PFSK-1 (cell line): ENCODE measurements at regions not wholly inside any gene's neighbourhood (a gene's known extent, or its start where the extent isn't known, plus 50 kb on each side); places are given as distances from the start of the nearest gene placed in this dataset.

Source experiments
- FOXP2 ChIP-seq: optimal IDR thresholded peaks from 2 replicates; pipeline ENCODE3; 2011; ENCODE audit warnings: borderline replicate concordance, control low read depth, inconsistent platforms; ENCODE audit not compliant: insufficient read depth; ENCODE audit errors: extremely low read length, extremely low read depth
- POLR2AphosphoS5 ChIP-seq: IDR thresholded peaks from 2 replicates; pipeline ENCODE4 v1.6.1; 2012; ENCODE audit warnings: low read depth, mild to moderate bottlenecking, control low read depth, low read length, moderate library complexity
- SIN3A ChIP-seq: IDR thresholded peaks from 2 replicates; pipeline ENCODE4 v1.6.1; 2012; ENCODE audit warnings: mild to moderate bottlenecking, low read length, moderate library complexity, borderline replicate concordance; ENCODE audit not compliant: insufficient read depth
- TAF1 ChIP-seq: IDR thresholded peaks from 2 replicates; pipeline ENCODE4 v1.6.1; 2012; ENCODE audit warnings: low read length, control low read depth, borderline replicate concordance; ENCODE audit not compliant: insufficient read depth
- TF ChIP-seq, protein P1 (sequence below), 2 experiments: IDR thresholded peaks; 2 replicates each; pipeline versions ENCODE4 v1.6.1 to v1.8.0; 2011 to 2012; ENCODE audit warnings: low read depth in 2 of 2, low read length in 2 of 2, control low read depth in 1 of 2, inconsistent platforms in 1 of 2, mild to moderate bottlenecking in 1 of 2, moderate library complexity in 1 of 2; ENCODE audit not compliant: insufficient read depth in 1 of 2

DNA sequence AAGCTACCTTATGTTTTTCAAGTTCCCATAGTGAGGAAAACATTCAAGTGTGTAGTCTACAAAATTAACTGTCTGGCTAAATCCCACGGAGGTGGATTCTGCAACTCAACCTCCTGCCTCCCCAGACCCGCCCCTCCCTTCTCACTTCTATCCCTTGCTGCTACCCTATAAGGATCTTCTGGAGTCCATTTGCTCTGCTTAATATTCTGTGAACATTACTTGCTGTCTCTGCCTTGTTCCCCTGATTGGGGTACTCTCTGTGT is 163.2 kb downstream of the KCNE4 start:
- no peak for TF ChIP-seq TAF1
- TF ChIP-seq SIN3A = no peak
- TF ChIP-seq, protein P1, sequence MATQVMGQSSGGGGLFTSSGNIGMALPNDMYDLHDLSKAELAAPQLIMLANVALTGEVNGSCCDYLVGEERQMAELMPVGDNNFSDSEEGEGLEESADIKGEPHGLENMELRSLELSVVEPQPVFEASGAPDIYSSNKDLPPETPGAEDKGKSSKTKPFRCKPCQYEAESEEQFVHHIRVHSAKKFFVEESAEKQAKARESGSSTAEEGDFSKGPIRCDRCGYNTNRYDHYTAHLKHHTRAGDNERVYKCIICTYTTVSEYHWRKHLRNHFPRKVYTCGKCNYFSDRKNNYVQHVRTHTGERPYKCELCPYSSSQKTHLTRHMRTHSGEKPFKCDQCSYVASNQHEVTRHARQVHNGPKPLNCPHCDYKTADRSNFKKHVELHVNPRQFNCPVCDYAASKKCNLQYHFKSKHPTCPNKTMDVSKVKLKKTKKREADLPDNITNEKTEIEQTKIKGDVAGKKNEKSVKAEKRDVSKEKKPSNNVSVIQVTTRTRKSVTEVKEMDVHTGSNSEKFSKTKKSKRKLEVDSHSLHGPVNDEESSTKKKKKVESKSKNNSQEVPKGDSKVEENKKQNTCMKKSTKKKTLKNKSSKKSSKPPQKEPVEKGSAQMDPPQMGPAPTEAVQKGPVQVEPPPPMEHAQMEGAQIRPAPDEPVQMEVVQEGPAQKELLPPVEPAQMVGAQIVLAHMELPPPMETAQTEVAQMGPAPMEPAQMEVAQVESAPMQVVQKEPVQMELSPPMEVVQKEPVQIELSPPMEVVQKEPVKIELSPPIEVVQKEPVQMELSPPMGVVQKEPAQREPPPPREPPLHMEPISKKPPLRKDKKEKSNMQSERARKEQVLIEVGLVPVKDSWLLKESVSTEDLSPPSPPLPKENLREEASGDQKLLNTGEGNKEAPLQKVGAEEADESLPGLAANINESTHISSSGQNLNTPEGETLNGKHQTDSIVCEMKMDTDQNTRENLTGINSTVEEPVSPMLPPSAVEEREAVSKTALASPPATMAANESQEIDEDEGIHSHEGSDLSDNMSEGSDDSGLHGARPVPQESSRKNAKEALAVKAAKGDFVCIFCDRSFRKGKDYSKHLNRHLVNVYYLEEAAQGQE (IDR thresholded peaks at IDR 0.05; ENCODE audit: insufficient read depth in 1 of 2, low read depth in 2 of 2, low read length in 2 of 2) = no peak
- TF ChIP-seq POLR2AphosphoS5 = no peak
- no peak for TF ChIP-seq FOXP2

DNA sequence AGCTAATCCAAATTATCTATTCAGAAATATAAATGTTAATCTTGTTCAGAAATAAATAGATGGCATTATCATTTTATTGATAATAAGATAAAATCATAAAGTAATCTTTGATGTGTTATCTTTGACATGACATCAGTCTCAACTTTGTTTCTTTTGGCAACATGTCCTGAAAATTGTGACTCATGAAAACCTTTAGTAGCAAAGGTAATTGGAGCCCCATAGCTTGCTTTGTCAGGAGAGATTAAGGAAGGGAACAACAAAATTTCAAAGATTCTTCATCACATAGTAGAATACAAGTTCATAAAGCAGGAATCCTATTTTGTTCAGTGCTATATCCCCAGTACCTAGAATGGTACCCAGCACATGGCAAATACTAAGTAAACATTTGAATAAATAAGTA is 165.4 kb downstream of the KCNE4 start:
- TF ChIP-seq, protein P1 (IDR thresholded peaks at IDR 0.05; ENCODE audit: insufficient read depth in 1 of 2, low read depth in 2 of 2, low read length in 2 of 2) = no peak
- TF ChIP-seq SIN3A (no peak), FOXP2 (no peak), TAF1 (no peak), POLR2AphosphoS5 (no peak)

DNA sequence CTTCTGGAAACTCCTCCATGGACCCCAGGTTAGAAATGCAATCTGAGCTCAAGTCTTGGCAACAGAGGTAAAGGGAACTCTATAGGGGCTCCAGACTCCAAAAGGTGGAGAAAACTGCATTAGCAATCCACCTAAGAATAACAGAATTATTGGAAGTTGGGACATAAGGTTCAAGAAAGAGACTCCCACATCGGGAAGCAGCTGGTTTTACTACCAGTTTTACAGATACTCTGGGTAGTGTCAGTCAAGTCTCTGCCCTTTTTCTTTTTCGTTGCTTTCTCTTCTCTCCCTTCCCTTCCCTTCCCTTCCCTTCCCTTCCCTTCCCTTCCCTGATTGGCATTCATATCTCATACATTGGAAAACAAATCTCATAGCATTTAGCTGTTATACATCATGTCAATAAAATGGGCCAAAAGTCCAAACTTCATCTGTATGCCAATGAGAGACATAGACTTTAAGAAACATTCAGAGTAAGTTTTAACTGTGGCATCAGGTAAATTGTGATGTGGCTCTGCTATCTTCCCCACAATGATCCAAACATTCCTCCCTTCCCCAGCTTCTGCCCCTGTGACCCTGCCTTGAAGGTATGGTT is 166.7 kb downstream of the KCNE4 start:
- no peak for TF ChIP-seq POLR2AphosphoS5
- TF ChIP-seq, protein P1 (IDR thresholded peaks at IDR 0.05; ENCODE audit: insufficient read depth in 1 of 2, low read depth in 2 of 2, low read length in 2 of 2) = no peak
- TF ChIP-seq TAF1 = no peak
- no peak for TF ChIP-seq FOXP2
- TF ChIP-seq SIN3A = no peak

DNA sequence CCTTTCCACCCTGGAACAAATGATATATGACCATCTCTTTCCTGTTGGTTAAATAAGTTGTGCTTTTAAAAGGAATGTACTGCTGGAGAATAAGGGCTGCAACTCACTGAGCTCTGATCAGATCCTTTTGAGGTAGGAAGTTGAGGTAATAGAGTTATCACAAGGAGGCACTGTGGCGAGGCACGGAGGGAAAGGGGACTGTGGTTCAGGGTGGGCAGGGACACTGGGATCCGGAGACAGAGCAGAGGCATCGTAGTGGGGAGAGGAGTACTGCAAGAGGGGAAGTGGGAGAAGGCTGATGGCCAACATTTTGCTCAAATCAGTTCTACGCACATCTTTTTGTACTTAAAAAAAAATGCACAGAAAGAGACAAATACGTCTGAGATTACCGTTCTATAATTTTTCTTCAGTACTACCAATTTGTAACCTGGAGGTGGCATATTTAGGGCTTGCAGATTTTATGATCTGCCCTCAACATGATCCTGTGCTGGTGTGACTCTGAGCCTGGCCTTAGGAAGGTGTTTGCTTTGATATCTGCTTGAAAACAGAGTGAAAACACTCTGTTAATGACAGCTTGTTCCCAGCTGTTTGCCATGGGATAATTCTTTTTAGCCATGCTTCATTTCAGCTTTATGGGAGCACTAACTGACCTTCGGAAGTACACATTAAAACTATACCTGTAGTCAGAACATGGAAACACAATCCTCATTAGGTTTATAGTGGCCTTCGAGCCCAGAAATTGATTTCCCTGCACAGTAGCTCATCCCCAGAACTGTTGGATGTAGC is 168.1 kb downstream of the KCNE4 start:
- TF ChIP-seq POLR2AphosphoS5 (no peak), FOXP2 (no peak), TAF1 (no peak), SIN3A (no peak)
- TF ChIP-seq, protein P1 (IDR thresholded peaks at IDR 0.05; ENCODE audit: insufficient read depth in 1 of 2, low read depth in 2 of 2, low read length in 2 of 2) = no peak

DNA sequence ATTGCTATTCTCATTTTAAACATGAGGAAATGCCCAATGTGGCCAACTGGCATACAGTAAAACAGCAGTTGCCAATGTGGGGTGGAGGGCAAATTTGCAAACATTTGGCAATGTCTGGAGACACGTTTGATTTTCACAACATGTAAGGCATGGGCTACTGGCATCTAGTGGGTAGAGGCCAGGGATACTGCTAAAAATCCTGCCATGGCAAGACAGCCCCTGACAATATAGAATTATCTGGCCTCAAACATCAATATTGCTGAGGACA is 168.6 kb downstream of the KCNE4 start:
- TF ChIP-seq SIN3A (no peak), TAF1 (no peak), POLR2AphosphoS5 (no peak), FOXP2 (no peak)
- TF ChIP-seq, protein P1 (IDR thresholded peaks at IDR 0.05; ENCODE audit: insufficient read depth in 1 of 2, low read depth in 2 of 2, low read length in 2 of 2) = no peak
